B cell (primary cell): ENCODE measurements at regions not wholly inside any gene's neighbourhood (a gene's known extent, or its start where the extent isn't known, plus 50 kb on each side); places are given as distances from the start of the nearest gene placed in this dataset.

Source experiments
- EZH2 ChIP-seq: IDR thresholded peaks from 2 replicates; pipeline ENCODE4 v1.6.1; 2012; ENCODE audit warnings: borderline replicate concordance, low read depth, mild to moderate bottlenecking, moderate library complexity, low read length; ENCODE audit not compliant: insufficient read depth, poor library complexity, severe bottlenecking
- TF ChIP-seq, protein P1 (sequence below): fragments of 200-600 bp; IDR thresholded peaks from one replicate; pipeline ENCODE4 v1.8.0; 2022; ENCODE audit warnings: antibody characterized with exemption, mild to moderate bottlenecking

- TF ChIP-seq, protein P1, sequence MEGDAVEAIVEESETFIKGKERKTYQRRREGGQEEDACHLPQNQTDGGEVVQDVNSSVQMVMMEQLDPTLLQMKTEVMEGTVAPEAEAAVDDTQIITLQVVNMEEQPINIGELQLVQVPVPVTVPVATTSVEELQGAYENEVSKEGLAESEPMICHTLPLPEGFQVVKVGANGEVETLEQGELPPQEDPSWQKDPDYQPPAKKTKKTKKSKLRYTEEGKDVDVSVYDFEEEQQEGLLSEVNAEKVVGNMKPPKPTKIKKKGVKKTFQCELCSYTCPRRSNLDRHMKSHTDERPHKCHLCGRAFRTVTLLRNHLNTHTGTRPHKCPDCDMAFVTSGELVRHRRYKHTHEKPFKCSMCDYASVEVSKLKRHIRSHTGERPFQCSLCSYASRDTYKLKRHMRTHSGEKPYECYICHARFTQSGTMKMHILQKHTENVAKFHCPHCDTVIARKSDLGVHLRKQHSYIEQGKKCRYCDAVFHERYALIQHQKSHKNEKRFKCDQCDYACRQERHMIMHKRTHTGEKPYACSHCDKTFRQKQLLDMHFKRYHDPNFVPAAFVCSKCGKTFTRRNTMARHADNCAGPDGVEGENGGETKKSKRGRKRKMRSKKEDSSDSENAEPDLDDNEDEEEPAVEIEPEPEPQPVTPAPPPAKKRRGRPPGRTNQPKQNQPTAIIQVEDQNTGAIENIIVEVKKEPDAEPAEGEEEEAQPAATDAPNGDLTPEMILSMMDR: no peak
- TF ChIP-seq EZH2: no peak
Observed at GRCh38 chr3:74515451-74515850, 99.0 kb downstream of the CNTN3 start.
